Naive B cell (primary cell): ENCODE measurements at regions not wholly inside any gene's neighbourhood (a gene's known extent, or its start where the extent isn't known, plus 50 kb on each side); places are given as distances from the start of the nearest gene placed in this dataset.
"Not testable (repeated sequence)": the region's sequence is repeated elsewhere in the genome, so short reads cannot be mapped to it uniquely, and the experiment has no call there.

Experiments
- ATAC-seq, 2 donors: fragments of 150-1000 bp; cut with Tn5 transposase; 2 replicates each; pipeline ENCODE4 v1.10.0; 2021; ENCODE audit warnings: low read depth in 2 of 2, mild to moderate bottlenecking in 2 of 2, moderate library complexity in 2 of 2
- DNase-seq: peaks from one replicate; pipeline ENCODE4 v3.0.0; 2022
- H3K27ac Mint-ChIP-seq, 6 donors: one replicate each; pipeline ENCODE4 v1.8.0; 2020 to 2022; ENCODE audit warnings: mild to moderate bottlenecking in 6 of 6, mixed read lengths in 6 of 6, moderate library complexity in 5 of 6, inconsistent platforms in 2 of 6
- H3K27me3 Mint-ChIP-seq, 3 donors: one replicate each; pipeline ENCODE4 v1.8.0; 2021 to 2022; ENCODE audit warnings: mixed read lengths in 3 of 3, mild to moderate bottlenecking in 1 of 3
- H3K36me3 Mint-ChIP-seq, 2 donors: one replicate each; pipeline ENCODE4 v1.8.0; 2020 to 2022; ENCODE audit warnings: mixed read lengths in 2 of 2, inconsistent platforms in 1 of 2, mild to moderate bottlenecking in 1 of 2
- H3K4me1 Mint-ChIP-seq, 3 donors: one replicate each; pipeline ENCODE4 v1.8.0; 2020 to 2022; ENCODE audit warnings: mixed read lengths in 3 of 3, inconsistent platforms in 1 of 3, mild to moderate bottlenecking in 1 of 3, moderate library complexity in 1 of 3
- H3K4me3 Mint-ChIP-seq, 8 donors: one replicate each; pipeline ENCODE4 v1.8.0; 2020 to 2022; ENCODE audit warnings: mild to moderate bottlenecking in 8 of 8, mixed read lengths in 8 of 8, moderate library complexity in 8 of 8, inconsistent platforms in 2 of 8
- H3K9me3 Mint-ChIP-seq, 7 donors: one replicate each; pipeline ENCODE4 v1.8.0; 2020 to 2022; ENCODE audit warnings: mixed read lengths in 7 of 7, mild to moderate bottlenecking in 5 of 7, inconsistent platforms in 2 of 7, moderate library complexity in 1 of 7

GRCh38 chr5:82872321-82873288 lies 204.6 kb downstream of the TMEM167A start:
- H3K36me3 Mint-ChIP-seq, H3K4me3 Mint-ChIP-seq, H3K4me1 Mint-ChIP-seq, H3K27ac Mint-ChIP-seq, H3K27me3 Mint-ChIP-seq, DNase-seq, ATAC-seq: not testable (repeated sequence)
- peaks cover 4 to 20% (median 8%) of the 10 kb centered on the region in 7 donors for H3K9me3 Mint-ChIP-seq

DNA sequence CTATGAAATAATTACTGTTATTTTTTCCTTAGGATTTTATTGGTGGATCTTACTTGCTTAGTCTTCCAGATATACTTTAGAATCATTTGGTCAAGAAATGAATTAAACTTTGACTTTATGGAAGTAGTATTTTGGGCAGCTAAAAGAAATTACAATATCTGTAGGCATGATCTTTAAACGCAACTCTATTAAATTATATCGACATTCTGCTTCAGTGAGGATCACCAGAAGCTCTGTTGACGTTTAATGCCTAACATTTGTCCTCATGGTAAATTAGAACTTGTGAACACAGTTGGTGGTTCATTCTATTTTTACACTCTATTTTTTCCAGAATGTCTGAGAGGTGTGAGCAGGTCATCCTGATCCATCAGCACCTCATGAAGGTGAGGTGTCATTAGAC lies 211.6 kb downstream of the TMEM167A start:
- Mint-ChIP-seq H3K4me1 (no peaks in the 10 kb centered on the region), H3K27ac (no peak overlapping the region), H3K4me3 (no peak overlapping the region), H3K9me3 (peaks cover 0 to 8% (median 0%) of the 10 kb centered on the region in 7 donors), H3K36me3 (no peaks in the 10 kb centered on the region), H3K27me3 (no peaks in the 10 kb centered on the region)
- ATAC-seq: no peak
- no peak for DNase-seq

DNA sequence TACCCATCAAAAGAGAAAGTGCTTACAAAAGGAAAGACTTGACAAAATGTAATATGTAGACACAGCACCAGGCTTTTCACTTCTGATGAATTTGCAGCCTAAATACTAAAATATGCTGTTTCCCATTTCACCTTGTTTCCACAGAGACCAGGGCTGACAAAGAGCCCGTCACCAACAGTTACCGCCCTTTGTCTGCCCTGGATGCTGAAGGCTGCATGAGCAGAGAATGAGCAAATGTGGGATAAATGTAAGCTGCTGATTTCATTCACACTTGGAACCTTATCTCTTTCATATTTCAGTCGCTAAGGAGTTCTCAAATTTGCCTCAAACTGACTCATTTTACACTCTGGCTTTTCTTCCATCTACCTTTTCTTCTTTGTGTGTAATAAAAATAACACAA lies 213.9 kb downstream of the TMEM167A start:
- H3K4me1 Mint-ChIP-seq: no peaks in the 10 kb centered on the region
- no peak for DNase-seq
- peaks cover 0 to 8% (median 0%) of the 10 kb centered on the region in 7 donors for H3K9me3 Mint-ChIP-seq
- ATAC-seq: no peak
- H3K27me3 Mint-ChIP-seq: no peaks in the 10 kb centered on the region
- no peaks in the 10 kb centered on the region for H3K36me3 Mint-ChIP-seq
- H3K4me3 Mint-ChIP-seq: no peak overlapping the region
- peak overlapping the region in 1 of 6 donors; percentile 51 for H3K27ac Mint-ChIP-seq

- no peaks in the 10 kb centered on the region for H3K27me3 Mint-ChIP-seq
- no peak overlapping the region for H3K27ac Mint-ChIP-seq
- no peaks in the 10 kb centered on the region for H3K36me3 Mint-ChIP-seq
- no peaks in the 10 kb centered on the region for H3K4me1 Mint-ChIP-seq
- DNase-seq (no peak), ATAC-seq (no peak)
- H3K4me3 Mint-ChIP-seq: no peak overlapping the region
- peaks cover 0 to 8% (median 0%) of the 10 kb centered on the region in 7 donors for H3K9me3 Mint-ChIP-seq
Measured at GRCh38 chr5:82862711-82863110, 214.5 kb downstream of the TMEM167A start.

GRCh38 chr5:82862261-82862660 lies 214.9 kb downstream of the TMEM167A start:
- no peaks in the 10 kb centered on the region for H3K27me3 Mint-ChIP-seq
- DNase-seq (no peak), ATAC-seq (no peak)
- no peak overlapping the region for H3K27ac Mint-ChIP-seq
- H3K9me3 Mint-ChIP-seq: peaks cover 0 to 8% (median 0%) of the 10 kb centered on the region in 7 donors
- H3K36me3 Mint-ChIP-seq: no peaks in the 10 kb centered on the region
- no peaks in the 10 kb centered on the region for H3K4me1 Mint-ChIP-seq
- H3K4me3 Mint-ChIP-seq: no peak overlapping the region

DNA sequence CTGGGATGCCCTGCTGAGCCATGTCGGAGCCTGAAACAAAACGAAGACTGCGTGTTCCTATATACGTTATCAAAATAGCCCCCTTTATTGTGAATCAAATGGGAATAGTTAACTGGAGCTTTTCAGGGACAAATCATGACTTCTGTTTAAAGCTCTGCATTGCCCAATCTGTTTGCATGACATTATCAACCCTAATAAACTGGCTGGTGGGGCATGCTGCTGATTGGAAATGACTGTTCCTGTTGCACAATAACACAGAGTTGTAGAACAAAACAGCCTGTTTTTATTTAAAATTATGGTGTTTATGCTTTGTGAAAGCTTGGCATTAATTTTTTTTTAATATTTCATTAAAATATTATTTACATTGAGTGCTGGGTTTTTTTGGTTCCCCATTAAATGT lies 215.5 kb downstream of the TMEM167A start:
- Mint-ChIP-seq H3K27ac (no peak overlapping the region), H3K9me3 (peaks cover 0 to 8% (median 0%) of the 10 kb centered on the region in 7 donors), H3K27me3 (no peaks in the 10 kb centered on the region), H3K4me3 (no peak overlapping the region), H3K36me3 (no peaks in the 10 kb centered on the region), H3K4me1 (no peaks in the 10 kb centered on the region)
- no peak for ATAC-seq
- no peak for DNase-seq

- DNase-seq (no peak), ATAC-seq (no peak)
- no peaks in the 10 kb centered on the region for H3K4me1 Mint-ChIP-seq
- H3K4me3 Mint-ChIP-seq: no peak overlapping the region
- H3K27ac Mint-ChIP-seq: peak overlapping the region in 1 of 6 donors; percentile 44
- H3K9me3 Mint-ChIP-seq: peaks cover 0 to 3% (median 0%) of the 10 kb centered on the region in 7 donors
- no peaks in the 10 kb centered on the region for H3K27me3 Mint-ChIP-seq
- no peaks in the 10 kb centered on the region for H3K36me3 Mint-ChIP-seq
Measured at GRCh38 chr5:82859451-82860140, 217.6 kb downstream of the TMEM167A start.

DNA sequence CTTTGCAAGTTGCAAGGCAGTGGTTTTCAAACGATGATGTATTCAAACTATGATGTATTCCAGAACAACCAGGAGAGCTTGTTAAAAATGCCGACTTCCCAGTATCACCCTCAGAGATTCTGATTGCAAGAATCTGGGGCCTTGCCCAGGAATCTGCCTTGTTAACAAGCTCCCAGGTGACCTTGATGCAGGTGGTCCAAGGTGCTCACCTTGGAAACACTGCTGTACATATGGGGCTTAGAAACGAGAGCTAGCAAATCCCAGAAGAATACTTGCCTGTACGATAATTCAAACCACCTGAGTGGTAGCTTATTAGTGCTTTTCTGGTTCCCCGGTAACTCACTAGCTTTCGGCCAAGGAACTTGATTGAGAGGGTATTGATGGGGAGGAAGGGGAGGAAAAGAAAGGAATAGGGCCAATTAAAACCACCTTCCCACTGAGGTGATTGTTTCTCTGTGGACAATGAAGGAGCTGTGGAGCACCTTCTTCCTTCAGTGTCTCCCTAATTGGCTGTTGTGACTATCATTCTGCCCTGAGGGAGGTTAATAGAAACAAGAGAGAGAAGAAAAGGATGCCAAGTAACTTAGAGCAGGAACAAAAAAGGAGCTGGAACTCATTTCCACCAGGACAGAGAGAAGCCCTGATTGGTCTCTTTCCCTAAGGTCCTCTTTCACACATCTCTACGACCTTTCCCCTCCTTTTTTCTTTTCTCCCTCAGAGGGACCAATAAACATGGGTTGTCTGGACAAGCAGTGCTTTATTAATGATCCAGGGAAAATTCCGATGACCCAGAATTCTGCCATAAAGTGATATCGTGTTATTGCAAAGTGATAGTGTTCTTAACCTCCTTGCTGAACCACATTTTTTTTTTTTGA lies 218.8 kb downstream of the TMEM167A start:
- DNase-seq (no peak), ATAC-seq (no peak)
- Mint-ChIP-seq H3K9me3 (peaks cover 0 to 3% (median 0%) of the 10 kb centered on the region in 7 donors), H3K27ac (peak overlapping the region in 1 of 6 donors; percentile 45), H3K27me3 (no peaks in the 10 kb centered on the region), H3K4me3 (no peak overlapping the region), H3K36me3 (no peaks in the 10 kb centered on the region), H3K4me1 (no peaks in the 10 kb centered on the region)

GRCh38 chr5:82855893-82856550 lies 221.2 kb downstream of the TMEM167A start:
- H3K4me1 Mint-ChIP-seq: no peaks in the 10 kb centered on the region
- no peaks in the 10 kb centered on the region for H3K36me3 Mint-ChIP-seq
- H3K27ac Mint-ChIP-seq: no peak overlapping the region
- ATAC-seq (no peak), DNase-seq (no peak)
- no peaks in the 10 kb centered on the region for H3K27me3 Mint-ChIP-seq
- no peaks in the 10 kb centered on the region for H3K9me3 Mint-ChIP-seq
- no peak overlapping the region for H3K4me3 Mint-ChIP-seq

GRCh38 chr5:82854956-82855355 lies 222.2 kb downstream of the TMEM167A start:
- DNase-seq: no peak
- no peak overlapping the region for H3K4me3 Mint-ChIP-seq
- H3K9me3 Mint-ChIP-seq: no peaks in the 10 kb centered on the region
- no peak overlapping the region for H3K27ac Mint-ChIP-seq
- ATAC-seq: no peak
- H3K4me1 Mint-ChIP-seq: no peaks in the 10 kb centered on the region
- no peaks in the 10 kb centered on the region for H3K27me3 Mint-ChIP-seq
- no peaks in the 10 kb centered on the region for H3K36me3 Mint-ChIP-seq

DNA sequence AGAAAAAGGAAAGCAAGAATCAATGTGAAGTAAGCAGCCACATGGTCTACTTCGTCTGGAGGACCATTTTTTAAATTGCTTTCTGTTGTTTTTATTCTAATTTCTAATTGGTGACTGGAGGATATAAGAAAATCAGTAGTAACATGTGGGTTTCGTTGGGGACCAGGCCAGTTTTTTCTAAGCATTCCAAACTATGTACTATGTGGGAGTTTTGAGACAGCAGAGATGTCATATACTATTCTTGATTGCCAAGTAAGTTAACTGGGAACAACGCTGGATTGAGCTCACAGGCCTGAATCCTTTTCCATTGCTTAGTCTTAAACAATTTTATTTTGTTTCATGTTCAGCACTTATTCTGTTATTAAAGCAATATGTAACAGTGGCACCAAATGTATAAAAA lies 225.7 kb downstream of the TMEM167A start:
- no peaks in the 10 kb centered on the region for H3K27me3 Mint-ChIP-seq
- peaks cover 0 to 2% (median 0%) of the 10 kb centered on the region in 7 donors for H3K9me3 Mint-ChIP-seq
- ATAC-seq: no peak
- no peaks in the 10 kb centered on the region for H3K4me1 Mint-ChIP-seq
- no peak overlapping the region for H3K27ac Mint-ChIP-seq
- H3K4me3 Mint-ChIP-seq: no peak overlapping the region
- no peak for DNase-seq
- no peaks in the 10 kb centered on the region for H3K36me3 Mint-ChIP-seq

GRCh38 chr5:82850393-82850792 lies 226.8 kb downstream of the TMEM167A start:
- no peaks in the 10 kb centered on the region for H3K27me3 Mint-ChIP-seq
- H3K27ac Mint-ChIP-seq: no peak overlapping the region
- ATAC-seq (no peak), DNase-seq (no peak)
- H3K4me1 Mint-ChIP-seq: no peaks in the 10 kb centered on the region
- no peaks in the 10 kb centered on the region for H3K36me3 Mint-ChIP-seq
- H3K9me3 Mint-ChIP-seq: peaks cover 0 to 2% (median 0%) of the 10 kb centered on the region in 7 donors
- no peak overlapping the region for H3K4me3 Mint-ChIP-seq

DNA sequence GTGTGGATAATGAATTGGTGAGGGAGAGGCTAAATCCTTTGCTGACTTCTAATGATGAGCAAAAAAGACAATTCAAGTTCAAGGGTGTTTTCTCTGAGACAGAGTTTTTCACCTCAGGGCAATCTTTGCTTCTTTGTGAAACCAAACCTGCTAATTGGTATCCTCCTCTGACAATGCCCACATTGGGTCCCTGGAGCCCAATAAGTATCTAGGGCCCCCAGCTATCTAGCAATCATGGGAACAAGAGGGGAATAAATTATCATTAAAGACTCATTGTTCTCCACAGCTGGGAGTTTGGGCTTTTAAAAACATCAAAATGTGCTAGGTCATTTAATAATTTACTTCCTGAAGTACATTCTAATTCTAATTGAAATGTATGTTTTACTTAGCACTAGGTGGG lies 227.3 kb downstream of the TMEM167A start:
- Mint-ChIP-seq H3K36me3 (no peaks in the 10 kb centered on the region), H3K4me3 (no peak overlapping the region), H3K9me3 (peaks cover 0 to 2% (median 0%) of the 10 kb centered on the region in 7 donors), H3K27ac (no peak overlapping the region), H3K27me3 (no peaks in the 10 kb centered on the region), H3K4me1 (no peaks in the 10 kb centered on the region)
- DNase-seq: no peak
- ATAC-seq: no peak
